Esophagus mucosa (tissue), 1 donor: ENCODE measurements at regions not wholly inside any gene's neighbourhood (a gene's known extent, or its start where the extent isn't known, plus 50 kb on each side); places are given as distances from the start of the nearest gene placed in this dataset.
"Not testable (repeated sequence)": the region's sequence is repeated elsewhere in the genome, so short reads cannot be mapped to it uniquely, and the experiment has no call there.

Source experiments
- ATAC-seq: fragments of 200-7000 bp; cut with Tn5 transposase; one replicate; pipeline ENCODE4 v1.9.1; 2020
- donor health status: DM: yes; HTN: yes; CAD: no.

GRCh38 chr5:128667751-128668150 lies 129.7 kb upstream of the FBN2 start:
- ATAC-seq = peak; percentile 61

GRCh38 chr5:128668921-128669320 lies 130.9 kb upstream of the FBN2 start:
- ATAC-seq = peak; percentile 73

GRCh38 chr5:128669803-128670202 lies 131.8 kb upstream of the FBN2 start:
- peak; percentile 24 for ATAC-seq

- ATAC-seq = no peak
Measured at GRCh38 chr5:128671943-128672342, 133.9 kb upstream of the FBN2 start.

- no peak for ATAC-seq
Measured at GRCh38 chr5:128673000-128673399, 135.0 kb upstream of the FBN2 start.

- ATAC-seq = no peak
Measured at GRCh38 chr5:128673411-128673957, 135.4 kb upstream of the FBN2 start.

GRCh38 chr5:128673970-128674369 lies 135.9 kb upstream of the FBN2 start:
- no peak for ATAC-seq

GRCh38 chr5:128674837-128675446 lies 136.9 kb upstream of the FBN2 start:
- no peak for ATAC-seq

GRCh38 chr5:128681096-128681495 lies 143.1 kb upstream of the FBN2 start:
- ATAC-seq = no peak

- peak; percentile 71 for ATAC-seq
Measured at GRCh38 chr5:128681764-128682592, 143.9 kb upstream of the FBN2 start.

- no peak for ATAC-seq
Measured at GRCh38 chr5:128682669-128683068, 144.6 kb upstream of the FBN2 start.

- ATAC-seq = no peak
Measured at GRCh38 chr5:128684961-128685360, 146.9 kb upstream of the FBN2 start.

- no peak for ATAC-seq
Measured at GRCh38 chr5:128687930-128688329, 149.9 kb upstream of the FBN2 start.

- ATAC-seq = no peak
Measured at GRCh38 chr5:128693764-128694163, 155.7 kb upstream of the FBN2 start.

- ATAC-seq = no peak
Measured at GRCh38 chr5:128695791-128696530, 157.9 kb upstream of the FBN2 start.

GRCh38 chr5:128701301-128701700 lies 163.3 kb upstream of the FBN2 start:
- ATAC-seq = no peak

GRCh38 chr5:128703322-128703721 lies 165.3 kb upstream of the FBN2 start:
- no peak for ATAC-seq

GRCh38 chr5:128706269-128706668 lies 168.2 kb upstream of the FBN2 start:
- ATAC-seq = peak; percentile 75

GRCh38 chr5:128708841-128709240 lies 170.8 kb upstream of the FBN2 start:
- ATAC-seq = peak; percentile 99

- no peak for ATAC-seq
Measured at GRCh38 chr5:128711216-128711615, 173.2 kb upstream of the FBN2 start.

GRCh38 chr5:128714551-128714950 lies 176.5 kb upstream of the FBN2 start:
- ATAC-seq = peak; percentile 62

- ATAC-seq = no peak
Measured at GRCh38 chr5:128722551-128722950, 184.5 kb upstream of the FBN2 start.

- ATAC-seq = not testable (repeated sequence)
Measured at GRCh38 chr5:128730021-128730420, 192.0 kb upstream of the FBN2 start.
